ENCODE measurements at regions not wholly inside any gene's neighbourhood (a gene's known extent, or its start where the extent isn't known, plus 50 kb on each side); places are given as distances from the start of the nearest gene placed in this dataset.

DNA sequence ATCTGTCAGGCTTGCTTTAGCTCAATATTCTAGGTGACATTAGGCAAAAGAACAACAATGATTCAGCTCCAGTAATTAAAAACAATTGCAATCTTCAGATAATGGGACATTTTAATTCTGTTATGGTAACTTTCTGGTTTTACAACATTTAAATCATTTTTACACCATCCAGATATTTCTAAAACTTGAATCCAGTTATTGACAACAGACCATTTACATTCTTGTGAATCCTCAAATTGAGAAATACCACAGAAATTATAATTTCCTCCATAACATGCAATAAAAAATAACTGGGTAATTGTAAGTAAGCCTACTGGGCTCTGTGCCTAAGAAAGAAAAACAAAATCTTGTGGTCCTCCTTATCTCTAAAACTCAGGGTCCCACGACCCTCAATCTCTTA is 195.0 kb upstream of the S100G start:
- no peak for DNase-seq

DNA sequence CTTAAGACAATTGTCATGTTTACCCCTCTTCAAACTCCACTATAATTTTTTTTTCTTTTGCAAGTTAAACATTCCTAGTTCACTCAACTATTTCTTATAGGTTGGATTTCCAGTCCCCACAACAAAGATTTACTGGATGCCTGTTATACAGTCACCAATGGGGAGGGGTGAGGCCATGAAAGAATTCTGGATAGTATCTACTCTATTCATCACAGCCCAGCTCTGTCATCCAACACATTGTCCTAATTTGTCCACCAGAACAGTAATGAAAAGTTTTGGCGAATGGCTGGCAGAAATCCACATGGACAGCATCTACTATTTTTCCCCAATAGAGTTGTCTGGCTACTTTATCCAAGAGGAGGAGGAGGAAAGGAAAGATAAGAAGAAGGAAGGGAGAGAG is 192.7 kb upstream of the S100G start:
- DNase-seq = no peak

DNA sequence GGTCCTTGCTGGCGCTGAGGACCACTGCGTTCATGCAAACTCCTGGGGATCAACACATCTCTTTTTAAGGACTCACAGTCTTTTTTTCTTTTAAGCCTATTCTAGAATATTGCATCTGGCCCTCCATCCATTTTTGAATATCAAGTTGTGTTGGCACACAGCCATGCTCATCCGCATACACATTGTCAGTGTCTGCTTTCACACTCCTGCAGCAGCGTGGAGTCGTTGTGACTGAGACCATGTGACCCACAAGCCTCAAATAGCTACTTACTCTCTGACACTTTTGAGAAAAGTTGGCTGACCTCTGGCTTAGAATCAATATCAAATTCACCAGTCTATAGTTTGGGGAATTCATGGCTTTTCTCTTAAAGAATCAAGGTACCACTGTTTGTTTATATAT is 191.8 kb upstream of the S100G start:
- DNase-seq = no peak

DNA sequence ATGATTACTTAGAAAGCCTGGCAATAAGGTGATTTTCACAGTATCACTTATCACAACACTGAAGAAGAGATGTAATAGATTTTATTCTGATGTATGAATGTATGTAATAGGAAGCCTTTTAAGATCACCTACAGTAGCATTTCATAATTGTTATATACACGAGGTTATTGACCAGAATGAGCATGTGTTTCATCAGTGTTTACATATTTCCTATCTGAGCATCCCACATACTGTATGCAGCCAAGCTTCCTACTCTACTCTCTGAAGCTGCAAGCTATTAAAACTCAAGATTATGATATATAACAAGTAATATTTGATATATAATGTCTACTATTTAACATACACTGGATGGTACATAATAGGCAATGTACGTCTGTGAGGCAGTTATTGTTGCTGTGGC is 190.9 kb upstream of the S100G start:
- no peak for DNase-seq

DNA sequence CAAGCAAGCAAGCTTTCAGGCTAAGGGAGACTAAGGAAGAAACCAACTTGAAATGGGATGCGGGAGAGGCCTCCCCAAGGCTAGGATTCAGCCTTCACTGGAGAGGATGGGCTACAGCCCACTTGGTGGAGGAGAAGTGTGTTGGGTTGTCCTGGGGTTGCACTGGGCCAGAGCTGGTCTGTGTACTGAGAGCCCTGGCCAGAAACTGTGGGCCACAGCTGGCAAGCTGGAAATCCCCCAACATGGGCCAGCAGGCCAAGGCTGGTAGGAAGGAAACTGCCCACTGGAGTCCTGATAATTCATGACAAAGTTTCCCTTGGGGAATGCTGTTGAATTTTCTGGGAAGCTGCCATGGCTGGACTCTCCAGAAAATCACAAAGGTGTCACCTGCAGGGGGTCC is 188.0 kb upstream of the S100G start:
- DNase-seq = no peak

DNA sequence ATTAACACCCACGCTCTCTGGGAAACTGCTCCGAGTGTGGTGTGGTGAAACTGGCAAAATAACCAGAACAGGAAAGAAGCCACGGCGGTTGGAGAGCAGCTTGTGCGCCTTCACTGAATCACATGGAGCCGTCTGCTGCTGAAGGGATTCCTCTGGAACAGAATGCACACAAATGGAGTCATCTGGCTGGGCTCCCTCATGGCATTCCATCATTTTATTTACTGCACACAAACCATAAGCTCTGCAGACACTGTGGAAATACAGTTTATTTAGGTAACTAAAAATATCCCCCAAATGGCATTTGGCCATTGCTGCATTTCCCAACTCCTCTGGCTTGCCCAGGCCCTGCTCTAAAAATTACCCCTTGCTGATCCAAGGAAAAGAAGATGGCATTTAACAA is 187.0 kb upstream of the S100G start:
- no peak for DNase-seq

DNA sequence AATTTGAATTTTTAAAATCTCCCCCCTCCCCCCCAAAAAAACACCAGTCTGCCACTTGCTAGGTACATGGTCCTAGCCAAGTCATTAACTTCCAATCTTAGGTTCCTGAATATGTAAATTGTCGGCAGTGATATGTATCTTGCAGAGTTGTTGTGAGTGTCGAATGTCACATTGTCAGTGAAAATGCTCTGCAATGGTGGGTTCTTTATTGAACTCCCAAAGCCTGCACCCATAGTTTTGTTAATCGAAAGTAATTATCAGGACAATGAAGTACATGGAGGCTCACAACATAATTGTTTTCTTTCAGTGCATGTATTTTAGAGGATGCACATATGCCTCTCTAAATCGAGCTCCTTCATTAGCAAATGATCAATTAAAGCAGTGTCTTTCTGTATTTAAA is 185.6 kb upstream of the S100G start:
- no peak for DNase-seq

DNA sequence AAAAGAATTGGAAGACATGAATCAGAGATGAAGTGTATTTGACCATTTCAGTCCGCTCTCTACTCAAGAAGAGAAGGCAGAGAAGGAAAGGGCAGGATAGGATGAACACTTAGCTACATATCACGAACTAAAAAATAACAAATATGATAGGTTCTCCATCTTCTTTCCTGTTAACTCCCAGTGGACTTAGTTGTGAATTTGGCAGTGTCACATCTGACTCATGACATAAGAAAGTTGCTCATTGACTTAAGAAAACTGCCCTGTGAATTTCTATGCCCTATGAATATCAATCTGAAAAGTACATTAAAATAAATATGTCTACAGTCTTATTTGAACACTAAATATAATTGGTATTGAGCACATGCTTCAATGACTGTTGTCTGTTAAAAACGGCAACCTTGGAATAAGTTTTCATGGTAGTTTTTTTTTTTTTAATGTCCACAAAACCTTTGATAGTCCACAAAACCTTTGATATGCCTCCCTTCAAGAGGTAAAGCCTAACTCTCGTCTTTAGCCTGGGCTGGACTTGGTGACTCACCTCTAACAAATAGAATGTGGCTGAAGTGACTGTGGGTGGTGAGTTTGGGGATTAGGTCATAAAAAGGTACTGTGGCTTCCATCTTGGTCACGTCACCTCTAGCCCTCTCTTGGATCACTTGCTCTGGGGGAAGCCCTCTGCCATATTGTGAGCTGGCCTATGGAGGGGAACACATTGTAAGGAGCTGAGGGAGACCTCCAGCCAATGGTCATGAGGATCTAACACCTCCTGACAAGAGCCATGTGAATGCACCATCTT is 184.7 kb upstream of the S100G start:
- no peak for DNase-seq

DNA sequence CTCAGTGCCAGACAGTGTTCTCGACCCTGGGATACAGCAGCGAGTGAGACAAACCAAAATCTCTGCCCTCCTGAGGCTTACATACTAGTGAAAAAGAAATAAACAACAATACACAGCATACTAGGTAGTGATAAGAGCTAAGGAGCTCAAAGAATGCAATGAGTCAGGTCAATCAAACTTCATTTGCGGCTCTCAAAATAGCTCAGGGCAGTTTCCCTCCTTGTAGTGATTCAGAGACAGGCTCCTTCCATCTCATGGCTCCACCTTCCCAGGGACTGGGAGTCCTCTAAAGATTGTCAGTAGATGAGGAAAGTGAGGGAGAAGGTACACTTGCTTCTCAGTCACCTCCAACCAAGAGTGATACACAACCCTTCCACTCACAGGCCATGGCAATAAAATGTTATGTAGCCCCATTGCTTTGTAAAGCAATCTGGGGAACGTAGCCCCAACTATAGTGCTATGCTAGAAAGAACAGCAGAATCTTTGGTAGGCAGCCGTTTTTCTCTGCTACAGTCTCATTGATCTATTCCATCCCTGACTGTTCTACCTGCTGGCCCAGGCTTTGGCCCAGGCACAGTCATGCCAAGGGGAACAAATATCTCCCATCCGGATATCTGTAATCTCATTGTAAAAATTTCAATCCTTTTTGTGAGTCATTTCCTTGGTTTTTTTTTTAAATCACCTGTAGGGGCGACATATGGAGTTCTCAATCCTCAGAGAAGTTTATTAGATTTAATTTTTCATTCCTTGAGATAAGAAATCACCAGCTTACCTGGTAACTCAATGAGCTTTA is 183.1 kb upstream of the S100G start:
- DNase-seq = no peak

DNA sequence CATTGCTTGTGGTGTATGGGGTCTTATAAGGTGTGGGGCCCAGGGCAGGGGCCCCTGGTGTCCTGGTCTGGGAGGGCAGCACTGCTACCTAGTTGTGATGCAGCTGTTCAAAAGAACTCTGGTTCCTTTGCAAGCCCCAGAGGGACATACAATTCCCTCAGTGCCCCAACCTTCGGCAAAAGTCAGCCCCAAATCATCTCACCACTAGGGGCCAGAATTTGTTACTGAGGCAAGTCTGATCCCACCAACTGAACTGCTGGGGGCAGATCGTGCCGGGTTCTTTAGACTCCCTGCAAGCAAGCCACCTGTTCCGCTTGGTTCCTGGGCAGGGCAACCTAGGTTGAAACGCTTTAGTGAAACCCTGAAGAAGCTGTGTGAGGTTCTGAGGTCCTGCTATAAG is 180.1 kb upstream of the S100G start:
- DNase-seq = no peak

DNA sequence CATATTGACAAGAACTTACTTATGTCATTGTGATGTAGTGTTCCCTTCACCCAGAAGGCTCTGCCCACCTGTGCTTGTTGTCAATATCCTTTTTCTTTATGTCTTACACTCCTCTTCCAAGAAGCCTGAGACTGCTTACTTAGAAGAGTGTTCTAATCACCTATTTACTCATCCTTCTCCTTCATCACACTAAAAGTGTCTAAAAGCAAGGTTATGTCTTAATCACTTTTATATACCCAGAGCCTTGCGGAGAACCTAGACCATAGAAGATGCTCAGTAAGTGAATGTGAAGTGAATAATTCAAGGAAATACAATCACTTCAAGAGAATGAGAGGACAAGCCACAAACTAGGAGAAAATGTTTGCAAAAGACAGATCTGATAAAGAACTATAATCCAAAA is 177.6 kb upstream of the S100G start:
- DNase-seq = no peak

DNA sequence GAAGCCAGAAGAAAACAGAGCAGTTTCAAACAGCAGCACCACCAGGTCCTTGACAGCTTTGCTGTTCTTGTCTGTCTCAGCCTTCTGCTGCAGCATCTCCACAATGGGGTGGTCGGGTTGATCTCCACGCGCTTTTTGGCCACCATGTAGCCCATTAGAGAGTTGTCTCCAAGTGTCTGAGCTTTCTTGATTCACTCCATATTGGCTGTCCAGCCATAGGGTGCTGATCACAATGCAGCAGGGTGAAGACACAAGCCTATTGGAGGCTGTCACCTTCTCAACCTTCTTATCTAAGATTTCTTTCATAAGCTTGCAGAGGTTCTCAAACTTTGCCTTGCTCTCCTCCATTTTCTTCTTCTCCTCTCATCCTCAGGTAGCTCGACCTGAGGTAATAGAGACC is 175.4 kb upstream of the S100G start:
- DNase-seq = no peak

DNA sequence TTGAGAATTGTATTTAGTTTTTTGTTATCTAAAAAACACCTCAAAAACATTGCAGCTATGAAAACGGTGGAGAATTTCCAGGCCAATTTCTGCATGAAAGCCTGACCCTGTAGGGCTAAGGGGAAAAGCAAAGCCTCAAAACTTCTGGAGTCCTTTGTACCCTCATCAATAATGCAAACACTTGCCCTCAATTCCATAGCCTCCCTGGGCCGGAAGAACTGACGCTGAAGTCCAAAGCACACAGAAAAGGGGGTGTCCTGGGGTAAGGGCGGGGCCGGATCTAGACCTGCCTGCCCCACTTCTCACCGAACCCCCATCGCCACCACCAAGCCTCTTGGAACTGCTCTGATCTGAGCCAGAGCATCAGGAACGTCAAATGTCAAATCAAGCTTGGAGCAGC is 173.9 kb upstream of the S100G start:
- no peak for DNase-seq

DNA sequence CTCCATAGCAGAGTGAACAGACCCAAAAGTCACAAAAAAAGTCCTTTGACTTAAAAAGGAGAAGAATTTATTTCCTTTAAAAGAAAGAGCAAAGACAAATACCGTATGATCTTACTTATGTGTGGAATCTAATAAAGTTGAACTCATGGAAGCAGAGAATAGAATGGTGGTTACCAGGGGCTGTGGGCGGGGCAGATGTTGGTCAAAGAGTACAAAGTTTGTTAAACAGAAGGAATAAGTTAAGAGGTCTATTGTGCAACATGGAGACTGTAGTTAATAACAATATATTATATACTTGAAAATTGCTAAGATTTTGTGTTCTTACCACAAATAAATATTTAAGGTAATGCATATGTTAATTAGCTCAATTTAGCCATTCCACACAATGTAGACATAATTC is 173.3 kb upstream of the S100G start:
- DNase-seq = no peak

DNA sequence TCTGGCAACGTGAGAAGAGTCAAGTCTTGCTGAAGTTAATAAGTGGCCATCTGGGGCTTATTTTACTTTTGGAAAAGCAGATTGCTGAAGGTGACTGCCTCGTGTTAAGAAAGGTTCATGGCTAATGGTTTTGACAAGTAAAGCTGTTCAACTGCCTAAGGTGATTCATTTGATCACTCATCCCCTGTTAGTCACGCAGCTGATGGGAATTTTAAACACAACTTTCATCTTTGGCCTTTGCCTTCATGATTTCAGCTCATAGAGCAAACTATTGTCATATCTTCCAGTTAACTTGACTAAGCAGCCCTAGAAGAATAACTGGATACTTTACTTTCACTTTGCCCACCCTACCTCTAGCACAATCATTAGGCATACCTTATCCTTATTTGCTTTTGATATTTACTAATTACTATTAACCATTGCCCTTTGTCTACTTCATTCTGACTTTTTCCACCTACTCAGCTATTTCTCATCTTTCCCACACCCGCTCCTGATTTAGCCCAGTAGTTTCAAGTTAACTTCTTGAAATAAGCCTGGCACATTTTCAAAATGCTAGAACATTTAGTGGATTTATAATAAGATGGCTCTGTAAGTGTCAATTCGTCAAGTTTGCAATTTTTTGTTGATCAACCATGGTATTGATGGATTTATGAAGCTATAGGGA is 170.6 kb upstream of the S100G start:
- no peak for DNase-seq

DNA sequence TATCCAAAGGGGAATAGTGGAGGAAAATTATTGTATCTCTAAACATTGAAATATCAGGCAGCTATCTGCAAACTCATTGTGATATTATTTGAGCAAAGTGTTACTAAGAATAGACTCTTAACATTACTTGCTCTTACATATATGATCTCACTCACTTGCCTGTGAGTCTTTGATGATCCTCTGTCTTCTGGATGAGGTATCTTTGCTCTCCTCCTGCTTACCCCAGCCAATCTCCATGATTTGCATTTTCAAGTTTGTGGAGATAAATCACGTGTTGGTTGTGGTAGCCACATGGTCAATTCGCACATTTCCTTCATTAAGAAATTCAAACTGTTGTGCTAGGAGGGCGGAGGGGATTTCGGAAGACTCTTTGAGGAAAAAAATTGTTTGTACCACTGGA is 169.9 kb upstream of the S100G start:
- no peak for DNase-seq

DNA sequence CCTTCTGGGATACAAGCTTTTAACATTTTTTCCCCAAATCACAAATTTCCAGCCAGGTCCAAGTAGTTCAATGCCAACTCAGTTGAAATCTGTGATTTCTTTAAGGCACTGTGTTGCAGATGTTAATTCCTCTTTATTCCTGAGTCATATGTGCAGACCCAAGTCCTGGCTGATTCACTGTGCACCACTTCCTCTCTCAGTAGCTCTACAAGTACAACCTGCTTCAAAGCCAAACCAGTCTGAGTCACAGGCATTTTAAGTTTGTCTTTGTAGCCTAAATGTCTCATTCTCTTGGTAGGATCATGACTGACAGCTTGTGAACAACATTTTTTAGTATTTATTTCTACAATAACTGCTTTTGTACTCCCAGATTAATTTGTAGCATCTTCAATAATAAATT is 165.6 kb upstream of the S100G start:
- DNase-seq = no peak

DNA sequence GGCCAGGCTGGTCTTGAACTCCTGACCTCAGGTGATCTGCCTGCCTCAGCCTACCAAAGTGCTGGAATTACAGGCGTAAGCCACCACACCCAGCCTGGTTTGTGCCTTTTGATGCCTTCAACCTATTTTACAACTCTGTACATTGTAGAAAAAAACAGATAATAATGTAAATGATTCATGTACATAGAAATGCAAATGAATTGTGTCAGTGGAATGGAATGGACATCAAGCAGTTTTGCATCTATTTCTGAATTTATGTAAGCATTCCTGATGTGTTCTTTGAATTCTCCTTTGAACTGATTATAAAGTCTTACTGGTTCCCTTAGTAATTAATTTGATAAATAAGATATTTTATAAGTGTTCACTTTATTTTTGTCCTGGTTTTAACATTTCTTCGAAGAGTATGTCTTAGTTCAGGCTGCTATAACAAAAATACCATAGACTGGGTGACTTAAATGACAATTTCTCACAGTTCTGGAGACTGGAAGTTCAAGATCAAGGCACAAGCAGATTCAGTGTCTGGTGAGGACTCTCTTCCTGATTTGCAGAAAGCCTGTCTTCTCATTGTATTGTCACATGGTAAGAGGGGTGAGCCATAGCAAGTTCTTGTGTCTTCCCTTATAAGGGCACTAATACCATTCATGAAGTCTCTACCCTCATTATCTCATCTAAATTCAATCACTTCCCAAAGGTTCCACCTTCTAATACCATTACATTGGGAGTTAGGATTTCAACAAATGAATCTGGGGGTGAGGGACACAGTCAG is 162.2 kb upstream of the S100G start:
- no peak for DNase-seq

DNA sequence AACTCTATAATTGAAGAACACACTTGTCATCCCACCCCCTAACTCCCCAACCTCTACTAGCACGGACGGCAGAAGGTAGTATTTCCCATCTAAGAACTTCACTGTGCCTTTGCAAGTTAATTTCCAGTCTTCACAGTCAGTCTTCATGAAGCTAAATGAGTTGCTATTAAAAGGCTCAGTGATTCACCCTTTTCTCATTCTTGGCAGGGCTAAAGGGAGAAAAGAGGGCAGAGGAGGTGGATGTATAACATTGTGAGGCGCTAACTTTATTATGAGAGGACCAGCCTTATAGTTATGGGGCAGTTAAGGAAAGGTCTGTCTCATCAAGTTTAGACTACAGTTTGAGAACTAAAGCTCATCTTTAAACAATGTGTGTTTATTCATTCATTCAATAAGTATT is 161.0 kb upstream of the S100G start:
- no peak for DNase-seq

DNA sequence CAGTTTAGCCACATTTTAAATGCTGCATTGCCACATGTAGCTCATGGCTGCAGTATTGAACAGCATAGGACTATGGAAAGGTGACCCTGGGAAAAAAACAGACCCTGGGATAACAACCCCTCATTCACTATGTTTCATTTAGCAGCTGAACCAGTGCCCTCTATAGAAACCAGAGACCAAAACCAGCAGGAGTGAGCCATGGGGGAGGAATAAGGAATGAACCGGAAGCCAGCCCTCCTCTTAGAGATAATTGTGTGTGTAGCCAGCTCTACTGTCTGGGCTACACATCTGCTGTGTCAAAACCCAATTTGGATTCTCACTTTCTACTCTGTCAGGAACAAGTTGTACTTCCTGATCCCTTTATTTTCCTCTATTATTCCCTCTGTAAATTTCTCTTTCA is 158.5 kb upstream of the S100G start:
- no peak for DNase-seq

DNA sequence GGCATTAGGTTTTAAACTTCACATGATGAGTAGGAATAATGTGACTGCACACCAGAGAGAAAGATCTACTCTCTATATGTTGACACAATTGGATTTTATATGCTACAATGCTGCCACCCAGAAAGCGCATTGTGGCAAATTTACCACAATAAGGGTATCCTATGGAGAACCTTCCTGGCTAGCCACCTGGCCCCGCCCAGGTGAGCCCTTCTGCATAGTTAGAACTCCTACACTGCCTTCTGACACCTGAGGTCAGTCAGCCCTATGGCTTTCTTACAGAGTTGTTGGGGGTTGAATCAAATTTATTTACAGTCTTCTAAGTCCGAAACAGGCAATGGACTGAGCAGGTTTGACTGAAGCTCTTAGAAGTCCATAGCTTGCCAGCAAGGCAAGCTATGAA is 153.8 kb upstream of the S100G start:
- DNase-seq = no peak

DNA sequence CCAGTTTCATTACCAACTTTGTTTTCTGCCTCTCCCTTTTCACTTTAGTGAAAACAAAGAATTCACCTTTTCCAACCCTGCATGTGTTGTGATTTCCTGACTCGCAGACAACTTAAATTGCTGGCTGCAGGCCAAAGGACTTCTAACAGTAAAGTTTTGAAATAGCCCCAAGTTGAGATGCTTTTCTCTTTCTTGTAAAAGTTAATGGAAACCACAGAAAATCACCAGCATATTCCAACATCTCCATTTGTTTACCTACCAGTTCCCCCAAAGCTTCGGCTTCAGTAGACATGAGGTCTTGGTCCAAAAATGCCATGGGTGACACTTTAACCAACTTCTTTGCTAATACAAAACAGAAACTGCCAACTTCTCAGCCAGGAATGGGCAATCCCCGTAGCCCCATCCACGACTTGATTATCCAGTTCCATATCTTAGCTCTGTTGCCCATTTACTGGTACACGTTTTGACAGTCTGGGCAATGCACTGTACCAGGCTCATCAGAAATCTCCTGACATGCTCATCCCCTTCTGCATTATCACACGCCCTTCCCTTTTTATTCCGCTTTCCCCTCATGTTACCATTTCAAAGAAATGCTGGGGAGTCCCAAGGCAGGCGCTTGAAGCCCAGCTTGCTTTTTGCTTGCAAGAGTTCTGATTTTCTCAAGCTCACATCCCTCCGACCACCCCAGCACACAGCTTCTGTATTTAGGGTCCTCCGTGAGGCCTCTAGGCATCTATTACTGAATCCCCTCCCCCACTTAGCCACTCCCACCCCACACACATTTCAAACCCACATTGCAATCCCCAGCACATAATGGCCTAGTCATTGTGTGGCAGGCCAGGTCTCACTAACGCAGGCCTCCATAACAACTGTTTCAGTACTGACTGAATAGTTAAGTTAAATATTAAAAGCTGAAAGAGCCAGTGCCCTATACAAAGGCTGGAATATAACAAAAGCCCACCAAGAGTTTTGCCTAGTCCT is 137.9 kb upstream of the S100G start:
- DNase-seq = no peak
